CD4-positive, alpha-beta T cell treated with Interleukin-4 for 4 hours (primary cell): ENCODE measurements at regions not wholly inside any gene's neighbourhood (a gene's known extent, or its start where the extent isn't known, plus 50 kb on each side); places are given as distances from the start of the nearest gene placed in this dataset.
"Not testable (repeated sequence)": the region's sequence is repeated elsewhere in the genome, so short reads cannot be mapped to it uniquely, and the experiment has no call there.

Experiments used
- DNase-seq: peaks from one replicate; pipeline ENCODE4 v3.0.0-alpha.2; 2020

GRCh38 chr12:84016956-84017355 is 895.6 kb downstream of the SLC6A15 start:
- DNase-seq, result no peak

GRCh38 chr12:83997423-83997822 is 915.2 kb downstream of the SLC6A15 start:
- DNase-seq, result no peak

GRCh38 chr12:83996671-83997070 is 915.9 kb downstream of the SLC6A15 start:
- no peak for DNase-seq

DNA sequence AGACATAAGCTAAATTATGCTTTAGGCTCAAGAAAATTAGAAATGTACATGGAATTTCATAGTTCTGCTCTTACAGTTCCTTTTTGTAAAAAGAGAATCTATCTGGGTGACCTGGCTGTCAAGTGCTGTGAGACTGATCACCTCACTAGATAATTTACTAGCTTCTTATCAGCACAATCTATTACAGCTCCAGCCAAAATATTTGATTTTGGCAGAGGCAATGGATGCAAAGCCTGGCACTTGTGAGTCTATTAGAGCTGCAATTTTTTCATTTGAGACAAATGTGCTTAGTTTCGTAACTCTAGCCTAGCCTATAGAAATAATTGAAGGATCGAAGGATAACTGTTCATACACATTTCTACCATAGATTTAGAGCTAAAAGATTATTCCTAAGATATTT is 927.5 kb downstream of the SLC6A15 start:
- no peak for DNase-seq

- no peak for DNase-seq
Measured at GRCh38 chr12:83980398-83980797, 932.2 kb downstream of the SLC6A15 start.

- DNase-seq, result no peak
Measured at GRCh38 chr12:83979785-83980184, 932.8 kb downstream of the SLC6A15 start.

- no peak for DNase-seq
Measured at GRCh38 chr12:83971781-83972180, 940.8 kb downstream of the SLC6A15 start.

GRCh38 chr12:83960767-83961166 is 951.8 kb downstream of the SLC6A15 start:
- no peak for DNase-seq

DNA sequence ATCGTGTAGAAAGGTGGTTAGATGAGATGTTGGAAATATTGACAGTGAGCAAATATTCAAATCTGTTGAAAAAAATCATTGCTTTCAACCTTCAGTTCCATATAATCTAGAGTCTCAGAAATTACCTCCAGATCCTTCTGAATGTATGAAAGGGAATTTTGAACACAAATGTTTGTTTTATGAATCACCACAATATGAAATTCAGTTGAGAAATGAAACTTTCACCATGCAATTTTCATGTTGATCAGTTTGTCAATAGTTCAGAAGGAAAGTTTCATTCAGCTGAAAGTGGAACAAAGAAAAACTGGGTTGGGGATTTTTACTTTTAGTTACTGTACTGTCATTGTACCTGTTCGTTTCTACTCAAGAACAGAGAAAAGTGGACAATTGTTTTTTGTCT is 953.6 kb downstream of the SLC6A15 start:
- DNase-seq, result no peak

GRCh38 chr12:83954956-83955601 is 957.5 kb downstream of the SLC6A15 start:
- DNase-seq, result no peak

- no peak for DNase-seq
Measured at GRCh38 chr12:83954071-83954789, 958.4 kb downstream of the SLC6A15 start.

GRCh38 chr12:83945871-83946270 is 966.7 kb downstream of the SLC6A15 start:
- DNase-seq, result no peak

DNA sequence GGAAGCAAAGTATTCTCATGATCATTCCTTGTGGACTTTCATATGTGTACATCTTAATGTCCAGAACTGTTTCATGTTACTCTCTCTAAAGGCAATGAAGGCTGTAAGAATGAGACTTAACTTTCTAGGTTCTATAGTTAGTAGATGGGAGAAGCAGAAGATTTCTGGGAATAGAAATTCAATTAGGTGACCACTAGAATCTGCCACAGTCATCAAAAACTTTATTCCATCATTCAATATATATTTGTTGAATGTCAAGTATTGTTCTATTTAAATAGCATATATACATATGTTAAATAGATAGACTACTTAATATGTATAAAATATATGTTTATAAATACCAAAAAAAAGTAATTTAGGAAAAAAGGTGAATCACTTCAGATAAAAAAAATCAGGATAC is 972.9 kb downstream of the SLC6A15 start:
- DNase-seq, result no peak

DNA sequence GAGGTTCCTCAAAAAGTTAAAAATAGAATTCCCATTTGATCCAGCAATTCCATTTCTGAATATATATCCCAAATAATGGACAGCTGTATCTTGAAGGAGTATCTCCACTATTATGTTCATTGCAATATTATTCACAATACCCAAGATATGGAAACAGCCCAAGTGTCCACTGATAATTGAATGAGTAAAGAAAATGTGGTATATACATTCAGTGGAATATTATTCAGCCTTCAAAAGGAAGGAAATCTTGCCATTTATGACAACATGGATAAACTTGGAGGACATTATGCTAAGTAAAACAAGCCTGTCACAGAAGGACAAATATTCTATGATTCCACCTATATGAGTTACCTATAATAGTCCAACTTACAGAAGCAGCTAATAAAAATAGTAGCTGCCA is 979.0 kb downstream of the SLC6A15 start:
- no peak for DNase-seq

DNA sequence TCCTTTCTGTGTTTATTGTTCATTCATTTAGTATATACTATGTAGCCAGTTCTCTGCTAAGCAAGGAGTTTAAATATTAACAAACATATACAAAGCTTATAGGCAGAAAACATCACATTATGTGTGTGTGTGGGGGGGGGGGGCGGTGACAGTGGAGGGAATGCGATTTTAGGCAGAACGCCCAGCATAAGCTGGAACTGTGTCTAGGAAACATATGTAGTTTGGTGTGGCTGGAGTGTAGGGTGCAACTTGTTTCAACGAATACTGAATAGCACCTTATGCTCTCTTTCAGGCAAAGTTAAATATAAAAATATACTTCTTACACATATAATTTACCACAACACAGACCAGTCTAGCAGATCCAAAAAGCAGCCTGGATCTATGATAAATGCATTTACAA is 980.6 kb downstream of the SLC6A15 start:
- DNase-seq, result no peak

- no peak for DNase-seq
Measured at GRCh38 chr12:83931451-83931850, 981.1 kb downstream of the SLC6A15 start.

DNA sequence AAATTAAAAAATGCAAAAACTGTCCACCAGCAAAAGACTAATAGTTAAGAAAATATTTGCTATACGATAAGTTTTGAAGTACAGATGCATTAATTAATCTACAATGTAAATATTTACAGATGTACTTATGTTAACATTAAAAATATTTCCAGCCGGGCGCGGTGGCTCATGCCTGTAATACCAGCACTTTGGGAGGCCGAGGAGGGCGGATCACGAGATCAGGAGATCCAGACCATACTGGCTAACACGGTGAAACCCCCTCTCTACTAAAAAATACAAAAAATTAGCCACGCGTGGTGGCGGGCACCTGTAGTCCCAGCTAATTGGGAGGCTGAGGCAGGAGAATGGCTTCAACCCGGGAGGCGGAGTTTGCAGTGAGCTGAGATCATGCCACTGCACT is 982.8 kb downstream of the SLC6A15 start:
- not testable (repeated sequence) for DNase-seq

DNA sequence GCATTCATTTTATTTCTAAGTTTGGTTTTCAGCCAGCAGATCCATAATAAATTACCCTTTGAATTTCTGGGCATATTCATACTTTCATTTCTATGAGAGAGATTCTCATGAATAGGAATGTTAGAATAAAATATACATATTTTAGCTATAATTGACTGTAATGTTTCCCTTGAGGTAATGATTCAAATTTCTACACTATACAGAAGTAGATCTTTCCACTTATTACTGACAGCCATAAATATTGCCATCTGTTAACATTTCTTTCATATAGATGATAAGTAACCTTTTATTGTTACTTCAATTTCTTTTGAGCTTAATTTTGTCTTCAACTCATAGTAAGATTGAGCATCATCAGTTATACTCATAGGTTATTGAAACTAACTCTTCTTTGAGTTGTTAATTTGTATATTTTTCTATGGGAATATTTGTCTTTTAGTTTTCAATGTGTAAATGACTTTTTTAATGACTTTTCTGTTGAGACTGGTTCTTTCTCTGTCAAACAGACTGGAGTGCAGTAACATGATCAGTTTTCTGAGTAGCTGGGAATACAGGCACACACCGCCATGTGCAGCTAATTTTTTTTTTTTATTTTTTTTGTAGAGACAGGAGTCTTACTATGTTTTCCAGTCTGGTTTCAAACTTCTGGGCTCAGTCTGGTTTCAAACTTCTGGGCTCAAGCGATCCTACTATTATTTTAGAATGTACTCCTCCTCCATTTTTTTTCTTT is 991.6 kb downstream of the SLC6A15 start:
- no peak for DNase-seq

- DNase-seq, result no peak
Measured at GRCh38 chr12:83919081-83919480, 993.5 kb downstream of the SLC6A15 start.

DNA sequence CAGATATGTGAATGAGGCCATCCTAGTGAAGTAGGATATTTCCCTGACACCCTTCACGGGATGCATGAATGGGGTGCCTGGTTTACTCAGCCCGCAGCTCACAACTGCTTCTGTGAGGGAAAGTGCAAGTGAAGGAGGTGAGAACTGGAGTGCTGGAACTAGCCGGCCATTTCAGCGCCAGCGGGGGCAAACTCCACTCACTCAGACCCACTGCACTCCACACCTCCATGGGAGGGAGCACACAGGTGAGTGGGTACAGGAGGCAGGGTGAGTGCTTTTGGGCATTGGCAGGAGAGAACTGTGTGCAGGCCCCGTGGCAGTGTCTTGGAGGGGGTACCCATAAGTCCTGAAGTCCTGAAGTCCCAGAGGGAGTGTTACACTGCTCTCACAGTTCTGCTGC is 1008.4 kb downstream of the SLC6A15 start:
- DNase-seq, result no peak

DNA sequence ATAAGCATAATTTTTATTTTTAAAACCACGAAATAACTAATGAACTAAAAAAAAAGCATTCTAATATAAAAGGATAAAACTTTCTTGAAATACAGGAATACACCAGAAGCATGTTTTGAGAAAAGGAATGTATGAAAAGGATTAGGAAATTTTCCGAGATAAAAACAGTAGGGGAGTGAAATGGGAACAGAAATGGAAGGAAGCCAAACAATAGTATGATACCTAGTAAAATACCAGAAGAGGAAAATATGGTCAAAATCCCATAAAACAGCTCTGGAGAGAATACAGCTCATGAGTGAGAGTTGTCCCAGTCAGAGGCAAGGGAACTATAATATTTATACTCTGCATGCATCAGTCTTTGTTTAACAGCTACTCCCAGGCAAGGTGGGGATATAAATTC is 1016.2 kb downstream of the SLC6A15 start:
- DNase-seq, result no peak

- no peak for DNase-seq
Measured at GRCh38 chr12:83893101-83893500, 1019.5 kb downstream of the SLC6A15 start.

DNA sequence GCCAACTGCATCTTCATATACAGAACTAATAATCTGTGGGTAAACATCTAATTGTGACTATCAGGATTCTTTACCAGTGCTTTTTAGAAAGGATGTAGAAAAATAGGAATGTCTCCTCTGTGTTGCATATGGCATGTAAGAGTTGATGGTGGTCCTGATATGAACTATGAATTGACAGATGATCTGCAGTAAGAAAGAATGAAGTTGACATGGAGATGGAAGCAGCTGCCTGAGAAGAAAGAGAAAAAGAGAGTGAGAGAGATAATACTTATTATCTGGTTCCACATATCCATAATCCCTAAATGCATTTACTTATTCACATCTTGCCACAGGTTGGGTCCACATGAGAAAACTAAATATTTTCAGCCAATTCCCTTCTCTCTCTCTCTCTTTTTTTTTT is 1022.9 kb downstream of the SLC6A15 start:
- DNase-seq, result no peak

DNA sequence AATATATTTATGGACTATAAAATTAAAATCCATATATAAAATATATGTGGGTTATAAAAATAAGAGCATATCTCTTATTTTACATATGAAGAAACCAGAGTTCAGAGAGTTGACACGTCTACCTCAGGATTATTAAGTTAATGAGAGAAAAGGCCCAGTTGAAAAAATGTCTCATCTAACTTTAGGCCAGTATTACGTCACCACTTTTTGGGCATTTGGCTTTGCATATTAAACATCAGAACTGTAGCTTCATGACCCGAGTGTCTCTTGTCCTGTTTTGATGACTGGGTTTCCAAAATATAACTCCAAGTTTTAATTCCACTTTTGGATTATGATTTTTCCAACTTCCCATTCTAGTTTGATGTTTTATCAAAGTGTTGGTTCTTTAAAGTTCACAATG is 1026.1 kb downstream of the SLC6A15 start:
- DNase-seq, result no peak
